Adrenal gland (tissue), 9 donors: ENCODE measurements at regions not wholly inside any gene's neighbourhood (a gene's known extent, or its start where the extent isn't known, plus 50 kb on each side); places are given as distances from the start of the nearest gene placed in this dataset.
A peak's percentile ranks its signal among the peaks of the same experiment; 100 is the strongest.

Experiments used
- DNase-seq, 7 donors: peaks; one replicate each; pipeline ENCODE4 v3.0.0-alpha.2; 2019 to 2020
- H3K27ac ChIP-seq, 5 donors: fragments of 200-600 bp; sonication (generic) in 4 of 5; 1 replicate in 3 of 5; 2 replicates in 2 of 5; pipeline versions ENCODE4 v1.5.1 to v1.8.0; 2016 to 2020; ENCODE audit warnings: mild to moderate bottlenecking in 1 of 5
- H3K27me3 ChIP-seq: fragments of 200-600 bp; 2 replicates; pipeline ENCODE4 v1.8.0; 2021
- H3K36me3 ChIP-seq, 2 donors: fragments of 200-600 bp; replicated peaks in 1 of 2; 1 replicate in 1 of 2; 2 replicates in 1 of 2; pipeline versions ENCODE4 v1.5.1 to v1.8.0; 2018 to 2022
- H3K4me1 ChIP-seq, 2 donors: fragments of 200-600 bp; replicated peaks in 1 of 2; 1 replicate in 1 of 2; 2 replicates in 1 of 2; pipeline versions ENCODE4 v1.5.1 to v1.8.0; 2018 to 2021
- H3K4me3 ChIP-seq, 4 donors: fragments of 200-600 bp; sonication (generic) in 3 of 4; one replicate each; pipeline ENCODE4 v1.5.1; 2016 to 2018
- H3K9me3 ChIP-seq, 3 donors: fragments of 200-600 bp; sonication (generic) in 1 of 3; replicated peaks in 1 of 3; 1 replicate in 2 of 3; 2 replicates in 1 of 3; pipeline versions ENCODE4 v1.5.1 to v1.8.0; 2016 to 2021
- POLR2A ChIP-seq, 2 donors: fragments of 450-650 bp; IDR thresholded peaks; one replicate each; pipeline ENCODE4 v1.6.1; 2017; ENCODE audit warnings: antibody characterized with exemption in 2 of 2, mild to moderate bottlenecking in 2 of 2, moderate library complexity in 1 of 2
- WGBS, 4 donors: extraction: QIAGEN DNeasy Blood & Tissue Kit in 2 of 4; methylation state at CpG; one replicate each; pipeline versions ENCODE4 v1.1.5 to v1.1.7; 2013 to 2017; 5-methylcytosine and 5-hydroxymethylcytosine counted together
- intact Hi-C, 2 donors: fragments of 100-400 bp; cut with DNase I; formaldehyde crosslinking; loops; one replicate each; pipeline versions ENCODE4 v1.14.1 to v1.15.0; 2022 to 2023
- TF ChIP-seq, protein P1 (sequence below), 6 experiments: fragments of 450-650 bp in 4 of 6; fragments of 200-600 bp in 2 of 6; sonication (generic) in 1 of 6; IDR thresholded peaks; 1 replicate in 5 of 6; 2 replicates in 1 of 6; pipeline versions ENCODE4 v1.5.1 to v1.8.0; 2016 to 2021; ENCODE audit warnings: antibody characterized with exemption in 6 of 6, mild to moderate bottlenecking in 2 of 6, moderate library complexity in 1 of 6
- donor health status: healthy with polysubstance abuse.
- donor health status: Bipolar disorder and iron deficiency.
- donor health status: DM: yes; HTN: yes; CAD: no.
- donor health status: DM: no; HTN: no; CAD: no.
- donor health status: DM: no; HTN: no; CAD: no.

DNA sequence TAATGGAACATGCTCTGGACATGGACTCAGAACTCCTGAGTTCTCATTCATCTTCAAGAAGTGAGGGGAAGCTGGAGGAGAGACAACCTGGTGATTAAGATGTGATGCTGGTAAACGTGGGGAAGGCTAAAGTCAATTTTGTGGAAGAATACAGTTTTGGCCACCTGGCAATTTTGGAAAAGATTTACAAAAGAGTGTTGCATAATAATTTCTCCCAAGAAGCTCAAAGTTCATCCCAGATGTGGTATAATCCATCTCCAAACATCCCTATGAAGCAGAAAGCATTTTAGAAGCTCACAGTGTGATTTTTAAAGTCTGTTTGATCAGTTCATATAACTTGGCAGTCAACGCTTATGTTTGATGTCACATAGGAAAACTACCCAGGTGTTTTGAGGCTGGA, 208.7 kb downstream of the LMX1A start:
- TF ChIP-seq POLR2A (IDR thresholded peaks at IDR 0.05) = no peak
- TF ChIP-seq, protein P1, sequence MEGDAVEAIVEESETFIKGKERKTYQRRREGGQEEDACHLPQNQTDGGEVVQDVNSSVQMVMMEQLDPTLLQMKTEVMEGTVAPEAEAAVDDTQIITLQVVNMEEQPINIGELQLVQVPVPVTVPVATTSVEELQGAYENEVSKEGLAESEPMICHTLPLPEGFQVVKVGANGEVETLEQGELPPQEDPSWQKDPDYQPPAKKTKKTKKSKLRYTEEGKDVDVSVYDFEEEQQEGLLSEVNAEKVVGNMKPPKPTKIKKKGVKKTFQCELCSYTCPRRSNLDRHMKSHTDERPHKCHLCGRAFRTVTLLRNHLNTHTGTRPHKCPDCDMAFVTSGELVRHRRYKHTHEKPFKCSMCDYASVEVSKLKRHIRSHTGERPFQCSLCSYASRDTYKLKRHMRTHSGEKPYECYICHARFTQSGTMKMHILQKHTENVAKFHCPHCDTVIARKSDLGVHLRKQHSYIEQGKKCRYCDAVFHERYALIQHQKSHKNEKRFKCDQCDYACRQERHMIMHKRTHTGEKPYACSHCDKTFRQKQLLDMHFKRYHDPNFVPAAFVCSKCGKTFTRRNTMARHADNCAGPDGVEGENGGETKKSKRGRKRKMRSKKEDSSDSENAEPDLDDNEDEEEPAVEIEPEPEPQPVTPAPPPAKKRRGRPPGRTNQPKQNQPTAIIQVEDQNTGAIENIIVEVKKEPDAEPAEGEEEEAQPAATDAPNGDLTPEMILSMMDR (IDR thresholded peaks at IDR 0.05) = no peak

DNA sequence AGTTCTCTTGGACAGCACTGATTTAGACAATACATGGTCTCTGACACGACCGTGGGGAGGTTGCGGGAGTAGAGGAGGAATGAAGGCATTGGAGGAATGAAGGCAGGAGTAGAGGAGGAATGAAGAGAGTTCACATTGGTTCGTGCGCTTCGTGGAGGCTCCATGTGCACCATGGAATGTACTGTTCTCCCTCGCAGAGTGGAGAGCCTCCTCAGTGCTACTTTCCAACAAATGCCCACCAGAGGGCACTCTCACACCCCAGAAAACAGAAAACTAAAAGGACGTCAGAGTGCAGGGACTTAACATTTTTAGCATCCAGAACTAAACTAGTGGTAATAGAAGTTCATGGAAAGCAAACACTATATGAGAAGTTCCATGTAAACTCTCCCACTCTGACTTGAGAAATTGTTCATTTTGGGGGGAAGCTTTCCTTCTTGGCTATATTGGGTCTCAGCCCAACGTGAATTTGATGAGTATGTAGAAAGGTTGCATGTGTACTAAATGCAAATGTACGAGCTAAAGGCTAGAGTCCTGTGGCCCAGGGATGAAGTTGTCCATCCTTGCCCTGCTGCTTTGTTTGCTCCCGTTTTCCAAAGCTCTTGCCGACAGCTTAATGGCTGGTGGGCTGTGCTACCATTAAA, 211.6 kb downstream of the LMX1A start:
- peak; percentile 16 to 74 (median 40) for DNase-seq
- TF ChIP-seq POLR2A (IDR thresholded peaks at IDR 0.05) = no peak
- TF ChIP-seq, protein P1 (IDR thresholded peaks at IDR 0.05) = peak; percentile 17 to 73 (median 52)
- Histone ChIP-seq H3K4me1 (no peaks in the 10 kb centered on the region), H3K27me3 (peaks cover 5% of the 10 kb centered on the region), H3K4me3 (no peak overlapping the region), H3K9me3 (no peaks in the 10 kb centered on the region), H3K27ac (no peak overlapping the region), H3K36me3 (no peaks in the 10 kb centered on the region)
- 16 to 19% (median 18%) methylated on average over 12 of the region's 12 CpGs for WGBS, 4 donors
- intact Hi-C loops = loop anchor here in 1 of 2 donors (10.0 kb wide), 1 partner anchor 220 kb away; no protein-coding TSS in a partner anchor

More for the DNA sequence above, 208.7 kb downstream of the LMX1A start:
- Histone ChIP-seq H3K4me1 (no peaks in the 10 kb centered on the region), H3K9me3 (no peaks in the 10 kb centered on the region), H3K27ac (no peak overlapping the region), H3K36me3 (no peaks in the 10 kb centered on the region), H3K27me3 (no peaks in the 10 kb centered on the region), H3K4me3 (no peak overlapping the region)
- intact Hi-C loops = loop anchor here in 1 of 2 donors (10.0 kb wide), 1 partner anchor 217 kb away; no protein-coding TSS in a partner anchor
- WGBS, 4 donors = 53 to 72% (median 61%) methylated on average over 2 of the region's 2 CpGs
- no peak for DNase-seq

DNA sequence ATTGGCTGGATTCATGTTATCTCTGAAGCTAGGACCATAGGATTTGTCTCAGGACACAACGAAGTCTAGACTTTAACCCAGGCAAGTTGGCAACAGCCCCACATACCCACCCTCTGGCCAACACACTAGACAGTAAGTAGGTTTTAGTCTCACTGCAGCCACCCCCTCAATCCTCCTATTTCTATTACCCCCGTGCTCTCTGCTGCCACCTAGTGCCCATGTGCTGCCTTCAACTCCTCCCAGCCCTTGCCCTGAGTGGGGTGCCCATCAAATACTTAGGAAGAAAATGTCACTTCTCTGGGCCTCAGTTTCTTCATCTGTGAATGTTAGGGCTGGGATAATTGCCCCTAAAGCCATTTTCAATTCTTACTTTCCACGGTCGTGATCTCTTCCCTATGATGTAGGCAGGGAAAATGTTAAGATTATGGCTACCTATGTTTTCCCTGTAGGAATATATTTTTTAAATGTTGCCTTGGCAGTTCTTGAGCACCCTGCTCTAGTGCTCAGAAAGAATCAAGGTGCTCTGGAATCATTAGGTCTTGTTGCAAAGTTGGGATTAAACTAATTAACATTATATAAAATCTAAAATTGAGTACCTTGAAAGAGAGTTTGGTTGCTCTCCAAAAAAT, 213.0 kb downstream of the LMX1A start:
- TF ChIP-seq, protein P1 (IDR thresholded peaks at IDR 0.05) = peak in 4 of 6 experiments; percentile 26 to 37 (median 32)
- no peak for TF ChIP-seq POLR2A (IDR thresholded peaks at IDR 0.05)
- DNase-seq = peak in 1 of 7 donors; percentile 29
- Histone ChIP-seq H3K4me3 (no peak overlapping the region), H3K27me3 (peaks cover 5% of the 10 kb centered on the region), H3K27ac (no peak overlapping the region), H3K4me1 (no peaks in the 10 kb centered on the region), H3K36me3 (no peaks in the 10 kb centered on the region), H3K9me3 (no peaks in the 10 kb centered on the region)
- intact Hi-C loops = loop anchor here in 1 of 2 donors (10.0 kb wide), 1 partner anchor 221 kb away; no protein-coding TSS in a partner anchor
- 47 to 56% (median 51%) methylated on average over 4 of the region's 4 CpGs for WGBS, 4 donors

GRCh38 chr1:165138960-165139359, 217.6 kb downstream of the LMX1A start:
- Histone ChIP-seq H3K27me3 (peaks cover 5% of the 10 kb centered on the region), H3K36me3 (no peaks in the 10 kb centered on the region), H3K4me3 (no peak overlapping the region), H3K27ac (no peak overlapping the region), H3K9me3 (no peaks in the 10 kb centered on the region), H3K4me1 (no peaks in the 10 kb centered on the region)
- intact Hi-C loops = no loop called here
- no peak for DNase-seq
- TF ChIP-seq, protein P1 (IDR thresholded peaks at IDR 0.05) = no peak
- TF ChIP-seq POLR2A (IDR thresholded peaks at IDR 0.05) = no peak
- WGBS, 4 donors = 36 to 59% (median 51%) methylated on average over 1 of the region's 1 CpG
